Activated T-cell treated with anti-CD3 and anti-CD28 coated beads for 4 hours (primary cell): ENCODE measurements at regions not wholly inside any gene's neighbourhood (a gene's known extent, or its start where the extent isn't known, plus 50 kb on each side); places are given as distances from the start of the nearest gene placed in this dataset.

ENCODE experiments used
- DNase-seq: peaks from one replicate; pipeline ENCODE4 v3.0.0-alpha.2; 2020

GRCh38 chr10:69684020-69684980 is 54.3 kb downstream of the FAM241B start:
- no peak for DNase-seq

DNA sequence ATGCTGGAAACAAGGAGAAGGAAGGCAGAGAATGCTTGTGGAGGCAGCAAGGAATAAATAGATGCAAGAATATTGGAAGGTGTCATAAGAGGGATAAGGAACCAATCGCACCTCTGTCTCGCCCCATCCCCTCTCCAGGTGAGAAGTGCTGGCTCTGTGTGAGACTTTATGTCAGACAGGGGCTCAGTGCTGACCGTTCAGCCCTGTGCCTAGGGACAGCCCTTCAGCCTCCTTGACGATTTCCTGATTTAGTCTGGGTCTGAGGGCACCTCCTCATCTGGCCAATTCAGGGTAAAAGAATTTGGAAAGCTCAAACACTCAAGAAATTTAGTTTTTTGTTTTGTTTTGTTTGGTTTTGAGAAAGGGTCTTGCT is 54.9 kb downstream of the FAM241B start:
- DNase-seq: no peak

GRCh38 chr10:69685426-69685801 is 55.4 kb downstream of the FAM241B start:
- DNase-seq: no peak

DNA sequence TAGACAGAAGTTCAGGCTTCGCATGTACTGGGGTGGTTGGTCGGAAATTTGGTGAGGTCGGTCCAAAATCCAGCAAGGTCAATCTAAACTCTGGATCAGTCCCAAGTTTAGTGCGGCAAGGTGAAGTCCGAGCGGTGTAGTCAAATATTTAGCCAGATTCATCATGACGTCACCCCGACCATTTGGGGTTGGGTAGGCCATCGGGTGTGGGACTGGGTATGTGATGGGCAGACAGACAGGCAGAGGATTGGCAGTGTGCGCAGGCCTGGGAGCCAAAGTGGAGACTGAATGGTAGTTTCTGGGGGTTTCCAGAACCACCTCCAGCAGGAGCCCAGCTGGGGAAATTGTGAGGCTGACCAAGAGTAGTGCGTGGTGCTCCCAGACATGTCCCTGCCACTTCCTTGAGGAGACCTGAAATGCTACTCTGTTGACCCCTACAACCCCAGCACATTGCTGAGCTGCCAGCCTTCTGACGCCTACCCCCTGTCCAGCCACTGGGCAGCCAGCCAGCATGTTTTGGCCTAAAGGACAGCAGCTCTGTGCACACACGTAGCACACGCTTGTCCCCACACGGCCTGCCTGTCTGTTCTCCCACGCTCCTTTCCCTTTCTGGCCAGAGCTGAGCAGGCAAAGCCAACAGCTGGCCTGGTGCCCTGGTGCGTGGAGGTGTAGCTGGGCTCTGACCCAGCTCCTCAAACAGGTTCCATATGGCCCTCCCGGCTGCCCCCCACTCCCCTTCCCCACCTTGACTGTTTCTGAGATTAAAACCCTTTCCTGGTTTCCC is 55.9 kb downstream of the FAM241B start:
- DNase-seq: no peak

DNA sequence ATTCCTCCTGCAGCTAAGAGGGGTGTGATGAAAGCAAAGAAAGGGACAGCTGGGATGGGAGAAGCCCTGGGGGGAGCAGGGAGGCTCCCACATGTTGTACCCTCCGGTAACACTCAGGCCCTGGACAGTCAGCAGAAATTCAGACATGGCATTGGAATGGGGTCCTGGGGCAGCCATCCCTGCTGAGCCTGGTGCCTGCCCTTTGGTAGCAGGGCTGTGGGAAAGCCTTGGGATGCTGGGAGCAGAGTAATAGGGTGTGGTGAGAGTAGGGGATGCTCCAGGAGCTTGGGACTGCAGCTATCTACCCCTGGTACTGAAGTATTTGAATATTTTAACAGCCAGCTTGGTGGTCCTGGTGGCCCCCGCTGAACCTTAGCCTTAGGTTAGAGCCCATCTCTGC is 56.8 kb downstream of the FAM241B start:
- no peak for DNase-seq

GRCh38 chr10:69687426-69687825 is 57.4 kb downstream of the FAM241B start:
- no peak for DNase-seq

DNA sequence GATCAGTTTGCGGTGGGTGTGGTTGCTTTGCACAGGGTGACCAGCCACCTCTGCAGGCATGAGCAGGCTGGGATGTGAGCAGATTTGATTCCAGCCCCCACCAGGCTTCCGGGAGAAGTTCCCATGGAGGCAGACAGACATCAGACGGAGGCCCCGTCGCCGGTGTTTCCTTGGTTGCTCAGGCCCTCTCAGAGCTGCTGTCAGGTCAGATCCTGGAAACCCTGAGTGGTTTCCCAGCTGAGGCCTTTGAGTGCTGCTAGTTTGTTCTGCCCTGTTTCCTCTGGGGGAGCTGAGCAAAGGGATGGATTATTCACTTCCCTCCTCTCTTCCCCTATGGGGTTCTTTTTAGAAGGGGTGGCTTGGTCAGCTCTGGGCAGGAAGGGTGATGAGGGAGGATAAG is 62.2 kb downstream of the FAM241B start:
- DNase-seq: no peak

- DNase-seq: no peak
Measured at GRCh38 chr10:69692891-69693290, 62.8 kb downstream of the FAM241B start.

GRCh38 chr10:69693886-69694285 is 63.8 kb downstream of the FAM241B start:
- no peak for DNase-seq

- no peak for DNase-seq
Measured at GRCh38 chr10:69696073-69696731, 66.2 kb downstream of the FAM241B start.

DNA sequence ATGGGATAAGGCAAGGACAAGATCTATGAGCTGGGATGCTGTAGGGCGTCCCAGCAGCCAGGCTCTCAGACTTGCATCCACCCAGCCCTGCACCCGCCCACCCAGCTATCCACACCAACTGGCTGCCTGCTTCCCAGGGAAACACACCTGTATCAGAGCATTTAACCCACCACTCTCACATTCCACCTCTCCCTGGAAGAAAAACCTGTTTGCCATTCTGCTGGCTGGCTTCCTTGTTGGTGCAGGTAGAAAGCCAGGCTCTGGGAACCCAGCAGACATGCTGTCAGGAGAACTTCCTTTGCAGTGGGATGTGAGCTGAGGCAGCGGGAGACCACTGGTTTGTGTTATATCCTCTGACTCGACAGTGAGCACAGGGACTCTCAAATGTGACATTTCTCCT is 67.0 kb downstream of the FAM241B start:
- no peak for DNase-seq

DNA sequence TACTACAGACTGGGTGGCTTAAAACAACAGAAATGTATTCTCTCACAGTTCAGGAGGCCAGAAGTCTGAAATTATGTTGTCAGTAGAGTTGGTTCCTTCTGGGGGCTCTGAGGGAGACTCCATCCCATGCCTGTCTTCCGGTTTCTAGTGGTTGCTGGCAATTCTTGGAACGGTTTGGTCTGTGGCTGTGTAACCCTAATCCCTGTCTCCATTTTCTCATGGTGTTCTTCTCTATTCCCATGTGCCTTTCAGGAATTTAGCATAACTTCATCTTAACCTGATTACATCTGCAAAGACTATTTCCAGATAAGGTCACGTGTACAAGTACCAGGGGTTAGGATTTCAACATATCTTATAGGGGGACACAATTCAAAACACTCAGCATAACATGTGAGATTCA is 73.2 kb downstream of the FAM241B start:
- no peak for DNase-seq

GRCh38 chr10:69703766-69704630 is 74.0 kb downstream of the FAM241B start:
- DNase-seq: no peak

- DNase-seq: no peak
Measured at GRCh38 chr10:69709366-69709941, 79.4 kb downstream of the FAM241B start.

DNA sequence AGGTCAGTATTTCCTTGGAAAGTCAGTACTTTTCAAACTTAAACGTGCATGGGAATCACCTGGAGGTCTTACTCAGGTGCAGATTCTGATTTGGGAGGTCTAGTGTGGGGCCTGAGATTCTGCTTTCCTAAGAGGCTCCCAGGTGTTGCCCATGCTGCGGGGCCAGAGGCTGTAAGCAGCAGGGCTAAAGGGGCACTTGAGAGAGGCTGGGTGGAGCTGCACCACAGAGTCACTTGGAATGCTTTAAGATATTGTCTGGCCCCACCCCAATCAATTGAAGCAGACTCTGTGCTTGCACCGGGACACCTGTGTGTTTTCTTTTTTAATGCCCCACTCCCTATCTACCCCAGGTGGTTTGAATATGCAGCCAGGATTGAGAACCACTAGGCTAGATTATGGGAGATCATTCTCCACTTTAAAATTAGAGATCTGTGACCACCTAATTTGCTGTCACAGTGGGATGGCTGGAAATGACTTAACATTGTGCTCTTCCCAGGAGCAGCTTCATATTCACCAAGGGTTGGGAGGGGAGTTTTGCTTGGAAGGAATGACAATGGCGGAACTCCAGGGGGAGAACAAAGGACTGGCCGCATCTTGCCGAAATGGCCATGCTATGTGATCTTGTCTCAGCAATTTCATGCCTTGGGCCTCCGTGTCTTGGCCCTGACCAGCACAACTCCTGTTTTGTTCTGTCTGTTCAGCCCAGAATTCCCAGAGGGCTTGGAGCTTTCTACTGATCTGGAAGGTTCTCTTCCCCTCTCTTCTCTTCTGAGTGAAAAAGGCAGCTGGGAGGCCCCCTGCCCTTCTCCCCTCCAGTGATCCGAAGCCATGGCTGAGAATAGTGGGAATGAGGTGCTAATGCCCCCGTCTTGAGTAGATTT is 80.2 kb downstream of the FAM241B start:
- DNase-seq: no peak

DNA sequence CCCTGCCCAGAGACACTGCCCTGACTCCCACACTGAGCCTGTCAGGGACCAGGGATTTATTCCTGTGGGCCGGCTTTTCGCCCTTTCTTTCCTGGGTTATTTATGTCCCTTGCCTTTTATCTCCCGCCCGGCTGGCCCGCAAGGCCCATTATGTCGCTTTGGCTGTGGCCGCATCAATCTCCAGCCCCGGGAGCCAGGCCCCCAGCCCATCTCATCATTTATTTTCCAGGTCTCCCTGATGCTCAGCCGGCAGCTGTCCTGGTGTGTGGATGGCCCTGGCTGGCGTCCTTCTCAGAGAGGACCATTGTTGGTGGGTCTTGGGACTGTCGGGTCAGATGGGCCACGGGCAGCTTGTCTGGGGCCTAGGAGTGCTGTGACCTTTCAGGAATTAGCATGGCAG is 82.3 kb downstream of the FAM241B start:
- no peak for DNase-seq

DNA sequence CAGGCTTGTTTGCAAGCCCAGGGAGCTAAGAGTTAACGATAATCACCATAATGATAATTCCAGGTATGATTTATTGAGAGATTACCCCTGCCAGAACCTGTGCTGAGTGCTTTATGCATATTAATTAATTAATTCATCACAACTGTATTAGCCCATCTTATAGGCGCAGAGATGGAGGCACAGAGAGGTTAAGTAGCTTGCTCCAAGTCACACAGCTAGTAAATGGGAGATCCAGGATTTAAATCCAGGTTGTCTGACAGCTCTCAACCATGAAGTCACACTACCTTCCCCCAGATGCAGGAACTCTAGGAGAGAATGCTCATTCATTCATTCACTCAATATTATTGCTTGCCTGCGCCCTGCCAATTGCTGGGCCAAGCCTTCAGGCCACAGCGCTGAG is 84.5 kb downstream of the FAM241B start:
- DNase-seq: no peak

- no peak for DNase-seq
Measured at GRCh38 chr10:69715156-69715898, 85.3 kb downstream of the FAM241B start.

DNA sequence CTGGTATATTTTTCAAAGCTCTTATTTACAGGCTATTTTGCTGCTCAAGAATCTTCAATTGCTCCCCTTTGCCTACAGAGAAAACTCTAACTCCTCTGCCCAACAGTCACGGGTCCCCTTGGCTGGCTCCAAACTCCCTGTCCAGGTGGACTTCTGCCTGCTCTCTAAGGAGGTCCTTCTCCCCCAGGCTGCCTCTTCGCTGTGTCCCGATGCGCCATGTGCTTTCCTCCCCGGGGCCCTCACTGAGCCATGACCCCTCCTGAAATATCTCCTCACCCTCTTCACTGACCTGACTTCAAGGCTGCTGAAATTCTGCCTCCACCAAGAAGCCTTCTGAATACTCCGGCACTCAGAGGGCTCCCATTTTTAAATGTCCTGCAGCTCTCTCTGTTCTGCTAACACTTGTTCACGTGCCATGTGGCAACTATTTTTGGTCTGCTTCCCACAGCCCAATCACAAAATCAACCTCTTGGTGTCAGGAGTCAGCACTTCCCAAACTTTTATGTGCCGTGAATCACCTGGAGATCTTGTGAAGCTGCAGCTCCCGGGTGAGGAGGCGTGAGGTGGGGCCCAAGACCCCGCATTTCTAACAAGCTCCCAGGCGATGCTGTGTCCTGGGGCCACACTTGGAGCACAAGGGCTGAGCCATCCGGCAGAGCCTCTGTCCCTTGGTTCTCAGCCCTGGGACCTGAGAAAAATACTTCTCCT is 85.7 kb upstream of the COL13A1 start:
- DNase-seq: no peak
